HTR-8/SVneo (cell line): ENCODE measurements at regions not wholly inside any gene's neighbourhood (a gene's known extent, or its start where the extent isn't known, plus 50 kb on each side); places are given as distances from the start of the nearest gene placed in this dataset.
A peak's percentile ranks its signal among the peaks of the same experiment; 100 is the strongest.

Experiments
- DNase-seq: peaks from one replicate; pipeline ENCODE4 v3.0.0; 2011; ENCODE audit warnings: low spot score, mixed read lengths; ENCODE audit not compliant: insufficient read length
- FAIRE-seq: peaks from 2 replicates; lab custom pipeline; 2011; peaks lifted over from hg19 to GRCh38; lab: Jason Lieb, UNC

GRCh38 chr13:22497991-22498780 lies 682.6 kb upstream of the SGCG start:
- no peak for DNase-seq
- FAIRE-seq = no peak

- no peak for DNase-seq
- FAIRE-seq = no peak
Observed at GRCh38 chr13:22499919-22500318, 680.9 kb upstream of the SGCG start.

DNA sequence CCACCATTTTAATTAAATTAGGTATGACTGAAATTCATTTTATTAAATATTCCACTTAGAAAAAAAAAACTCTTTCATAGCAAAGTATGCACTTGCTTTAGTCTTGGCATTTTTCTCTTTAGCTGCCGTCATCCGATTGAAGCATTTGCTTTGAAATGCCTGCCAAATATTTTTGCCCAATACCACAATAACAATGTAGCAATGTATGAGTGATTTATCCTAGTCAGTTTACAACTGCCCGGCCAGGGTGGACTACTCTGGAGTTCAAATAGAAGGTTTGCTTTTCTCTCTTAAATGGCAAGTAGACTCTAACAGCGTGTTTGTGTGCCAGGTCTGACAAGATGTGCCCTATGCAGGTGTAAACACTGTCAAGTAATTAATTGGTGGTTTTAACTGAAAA lies 675.3 kb upstream of the SGCG start:
- peak; percentile 9 for DNase-seq
- FAIRE-seq = no peak

GRCh38 chr13:22506096-22506691 lies 674.6 kb upstream of the SGCG start:
- DNase-seq (no peak), FAIRE-seq (no peak)

DNA sequence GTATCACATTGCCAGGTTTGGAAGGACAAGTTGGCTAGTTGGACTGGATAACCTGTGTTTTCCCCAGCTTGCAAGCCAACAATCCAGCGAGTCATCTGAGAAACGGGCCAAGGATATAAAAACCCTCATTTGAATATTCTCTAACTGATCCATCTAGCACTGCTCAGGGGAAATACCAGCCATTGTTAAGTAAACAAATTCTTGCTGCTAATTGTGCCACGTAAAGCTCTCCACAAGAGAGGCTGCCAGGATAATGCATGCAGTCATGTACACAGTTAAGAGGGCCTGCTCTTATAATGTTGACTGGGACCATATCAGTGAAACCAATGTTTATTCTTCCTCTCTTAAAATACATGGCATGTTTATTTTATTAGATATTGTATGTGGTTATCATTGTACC lies 663.2 kb upstream of the SGCG start:
- FAIRE-seq (no peak), DNase-seq (no peak)

GRCh38 chr13:22536851-22537250 lies 643.9 kb upstream of the SGCG start:
- DNase-seq (no peak), FAIRE-seq (no peak)

- FAIRE-seq (no peak), DNase-seq (no peak)
Observed at GRCh38 chr13:22538400-22538799, 642.4 kb upstream of the SGCG start.

DNA sequence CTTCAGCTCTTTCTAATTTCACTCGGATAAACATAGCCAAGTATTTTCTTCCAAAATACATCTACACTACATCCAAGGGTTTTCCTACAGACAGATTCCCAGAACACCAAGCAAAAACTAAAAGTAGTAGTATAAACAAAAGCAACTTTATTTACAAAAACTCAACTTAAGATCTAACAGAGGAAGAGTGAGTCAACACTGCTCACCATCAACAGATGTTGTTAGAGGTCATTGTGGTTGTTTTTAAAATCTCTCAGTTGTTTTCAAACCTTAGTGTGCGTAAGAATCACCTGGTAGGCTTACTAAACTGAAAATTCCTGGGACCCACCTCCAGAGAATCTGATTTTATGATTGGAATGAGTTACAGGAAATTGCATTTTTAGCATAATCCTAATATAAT lies 631.7 kb upstream of the SGCG start:
- no peak for FAIRE-seq

DNA sequence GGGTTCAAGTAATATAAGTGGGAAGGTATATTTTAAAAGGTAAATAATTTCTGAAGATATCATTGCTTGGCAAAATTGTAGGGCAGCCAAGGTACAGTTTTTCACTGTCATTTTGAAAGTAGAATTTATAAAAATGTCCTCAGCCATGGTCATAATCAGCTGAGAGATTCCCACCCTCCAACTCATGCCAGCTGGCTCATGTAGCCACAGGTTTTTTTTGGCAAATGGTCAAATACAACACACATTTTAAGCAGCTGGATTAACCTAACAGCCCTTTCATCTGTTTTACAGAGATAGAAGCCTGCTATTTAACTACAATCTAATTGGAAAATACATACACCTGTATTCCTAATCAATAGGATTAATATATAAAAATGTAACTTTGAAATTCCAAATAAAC lies 619.2 kb upstream of the SGCG start:
- FAIRE-seq = no peak
- DNase-seq = no peak

More for the DNA sequence above, 631.7 kb upstream of the SGCG start:
- DNase-seq = no peak

DNA sequence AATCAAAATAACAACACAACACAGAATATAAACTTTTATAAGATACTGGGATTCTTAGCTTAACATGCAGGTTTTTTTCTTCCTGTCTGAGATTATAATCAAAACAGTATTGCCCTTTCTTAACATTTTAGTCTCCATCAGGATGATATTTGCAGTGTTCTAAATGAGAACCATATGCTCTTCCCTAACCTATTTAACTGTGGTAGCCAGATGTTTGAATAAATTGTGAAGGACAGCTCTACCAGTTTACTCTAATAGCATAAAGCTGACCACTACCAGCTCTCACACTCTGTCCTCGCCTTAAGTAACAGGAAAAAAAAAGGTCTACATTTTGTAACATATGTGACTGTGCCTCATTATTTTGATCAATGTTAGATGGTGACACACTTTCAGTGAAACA lies 618.7 kb upstream of the SGCG start:
- no peak for DNase-seq
- no peak for FAIRE-seq

GRCh38 chr13:22563272-22563671 lies 617.5 kb upstream of the SGCG start:
- DNase-seq = no peak
- no peak for FAIRE-seq

DNA sequence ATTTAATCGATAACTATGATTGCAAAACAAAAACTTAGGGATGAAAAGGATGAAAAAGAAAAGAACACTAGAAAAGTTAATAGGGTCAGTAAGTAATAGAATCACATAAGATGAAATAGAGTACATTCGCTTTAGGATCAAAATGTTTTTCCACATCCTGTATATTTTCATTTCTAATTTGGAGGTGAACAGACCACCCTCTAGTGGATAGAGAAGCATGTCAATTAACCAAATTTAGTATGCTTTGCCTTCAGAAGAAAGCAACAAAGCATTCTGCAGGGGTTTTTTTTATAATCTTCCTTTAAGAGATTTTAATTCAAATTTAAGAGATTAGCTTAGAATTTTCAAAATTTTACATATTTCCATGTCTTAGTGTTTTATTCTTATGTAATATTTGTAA lies 611.0 kb upstream of the SGCG start:
- FAIRE-seq (no peak), DNase-seq (no peak)

DNA sequence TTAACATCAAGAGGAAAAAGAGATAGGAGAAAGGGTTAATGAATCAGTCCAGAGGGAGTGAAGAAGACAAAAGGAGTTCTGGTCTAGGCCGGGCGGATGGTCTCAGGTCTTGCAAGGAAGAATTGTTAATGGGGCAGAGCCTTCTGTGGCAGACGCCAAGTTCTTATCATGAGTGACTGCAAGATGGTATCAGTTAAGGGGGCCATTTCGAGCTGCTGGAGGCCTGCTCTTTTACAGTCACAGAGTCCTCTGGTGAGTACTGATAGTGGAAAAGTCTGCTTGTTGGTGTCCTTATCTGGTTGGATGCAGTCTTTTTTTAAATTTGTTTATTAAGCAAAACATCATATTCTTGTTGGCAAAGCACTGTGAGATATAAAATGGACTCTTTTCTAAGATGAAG lies 590.9 kb upstream of the SGCG start:
- no peak for DNase-seq
- no peak for FAIRE-seq

DNA sequence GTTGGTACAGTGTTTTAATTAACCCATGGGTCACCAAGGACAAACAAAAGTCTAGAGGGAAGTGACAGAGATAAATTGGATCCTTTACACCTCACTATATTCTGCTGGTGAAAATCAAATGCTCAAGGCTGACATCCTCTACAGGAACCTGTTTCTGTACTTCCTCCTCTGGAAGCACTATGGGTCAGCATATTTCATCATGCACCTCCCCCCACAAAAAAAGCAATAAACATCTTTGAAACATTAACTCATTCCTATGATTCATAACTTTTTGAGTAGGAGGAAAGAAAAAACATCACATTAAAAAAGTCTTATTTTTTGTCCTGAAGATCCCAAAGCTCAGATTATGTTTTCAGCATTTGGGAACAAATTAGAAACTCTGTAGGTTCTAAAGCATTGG lies 588.3 kb upstream of the SGCG start:
- no peak for FAIRE-seq
- DNase-seq = no peak

GRCh38 chr13:22594041-22594440 lies 586.7 kb upstream of the SGCG start:
- no peak for DNase-seq
- FAIRE-seq = no peak

DNA sequence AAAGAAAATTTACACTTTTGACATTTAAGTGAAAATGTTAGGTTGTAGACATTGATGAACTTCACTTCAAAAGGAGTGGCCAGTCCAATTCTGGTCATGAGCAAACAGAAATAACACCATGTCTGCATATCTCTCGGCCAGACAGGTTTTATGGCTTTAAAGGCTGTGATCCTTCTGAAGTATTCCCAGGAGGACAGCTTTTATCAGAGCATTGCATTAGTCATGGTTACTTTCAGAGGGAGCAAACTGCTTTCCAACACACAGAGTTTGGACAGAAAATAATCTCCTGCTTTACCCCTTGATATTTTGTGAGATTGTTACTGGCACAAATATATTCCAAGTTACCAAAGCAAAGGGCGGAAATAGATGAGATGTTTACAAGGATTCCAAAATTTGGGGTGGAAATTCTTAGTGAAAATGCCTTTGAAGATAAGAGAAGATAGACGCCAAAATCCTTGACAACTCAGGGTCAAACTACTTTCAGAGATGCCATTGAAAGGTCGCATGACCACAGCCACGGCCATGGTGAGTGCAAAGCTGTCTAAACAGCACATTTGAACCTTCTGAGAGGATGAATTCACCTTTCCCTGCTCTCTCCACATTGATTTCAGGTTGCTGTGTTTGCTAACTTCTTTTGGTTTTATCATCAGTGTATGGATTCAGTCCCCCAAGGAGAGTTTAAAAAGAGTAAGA lies 584.5 kb upstream of the SGCG start:
- FAIRE-seq = no peak
- no peak for DNase-seq

- DNase-seq (no peak), FAIRE-seq (no peak)
Observed at GRCh38 chr13:22599156-22599555, 581.6 kb upstream of the SGCG start.

DNA sequence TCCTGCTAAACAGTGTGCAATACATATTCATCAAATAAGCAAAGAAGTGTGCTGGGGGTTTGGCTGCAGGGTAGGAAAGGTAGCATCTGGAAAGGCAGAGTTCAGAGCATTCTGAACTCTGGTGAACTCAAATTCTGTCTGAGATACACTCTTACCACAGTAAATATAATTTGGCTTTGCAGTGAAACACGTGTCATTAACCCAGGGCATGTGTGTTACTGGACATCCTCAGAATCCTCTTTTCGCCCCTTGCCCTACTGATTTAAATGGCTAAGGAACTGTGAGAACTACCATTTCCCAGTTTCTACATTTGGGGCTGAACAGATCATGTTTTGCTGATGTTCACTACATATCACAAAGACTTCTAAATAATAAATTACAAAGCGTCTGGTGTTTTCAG lies 562.8 kb upstream of the SGCG start:
- FAIRE-seq (no peak), DNase-seq (no peak)

GRCh38 chr13:22625691-22626090 lies 555.1 kb upstream of the SGCG start:
- FAIRE-seq (no peak), DNase-seq (no peak)

DNA sequence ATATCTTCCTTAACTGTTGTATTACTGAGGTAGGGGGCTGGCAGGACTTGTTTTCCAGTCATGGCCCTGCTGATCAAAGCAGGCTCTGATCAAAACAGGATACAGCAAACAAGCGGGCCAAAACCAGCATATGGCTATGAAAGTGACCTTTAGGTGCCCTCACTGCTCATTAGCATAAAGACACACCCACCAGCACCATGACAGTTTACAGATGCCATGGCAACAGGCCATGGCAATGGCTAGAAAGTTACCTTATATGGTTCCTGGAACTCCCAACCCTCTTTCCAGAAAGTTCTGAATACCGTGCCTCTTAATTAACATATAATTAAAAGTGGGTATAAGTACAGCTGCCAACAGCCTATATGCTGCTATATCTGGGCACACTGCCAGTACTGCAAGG lies 551.4 kb upstream of the SGCG start:
- FAIRE-seq (no peak), DNase-seq (no peak)

- DNase-seq (no peak), FAIRE-seq (no peak)
Observed at GRCh38 chr13:22642088-22642487, 538.7 kb upstream of the SGCG start.

DNA sequence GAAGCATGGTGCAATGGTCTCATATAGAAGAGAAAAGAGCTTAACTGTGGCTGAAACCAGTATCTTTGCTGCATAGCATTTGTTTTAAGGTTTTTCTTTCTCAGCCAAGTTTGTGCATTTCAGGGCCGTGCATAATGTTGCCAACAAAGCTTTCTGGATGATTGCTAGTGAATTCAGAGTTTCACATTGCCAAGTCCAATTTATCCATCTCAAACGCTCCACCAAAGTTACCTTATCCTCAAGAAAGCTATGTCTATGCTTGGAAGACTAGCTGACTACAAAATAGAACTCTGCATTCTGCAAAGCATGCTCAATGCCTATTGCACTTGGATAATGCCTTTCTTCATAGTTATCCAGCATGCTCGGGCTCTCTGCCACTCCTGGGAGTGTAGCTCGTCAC lies 535.8 kb upstream of the SGCG start:
- DNase-seq = no peak
- no peak for FAIRE-seq
